Myocyte (in vitro differentiated cells): ENCODE measurements at regions not wholly inside any gene's neighbourhood (a gene's known extent, or its start where the extent isn't known, plus 50 kb on each side); places are given as distances from the start of the nearest gene placed in this dataset.

ENCODE experiments used
- DNase-seq: peaks from one replicate; pipeline ENCODE4 v3.0.0-alpha.2; 2012; ENCODE audit warnings: low read depth

GRCh38 chr10:30121401-30121800 lies 62.0 kb upstream of the JCAD start:
- DNase-seq = no peak

GRCh38 chr10:30118590-30118989 lies 59.2 kb upstream of the JCAD start:
- DNase-seq = no peak

- no peak for DNase-seq
These were observed 58.6 kb upstream of the JCAD start for GRCh38 chr10:30117812-30118501.

- no peak for DNase-seq
These were observed 56.7 kb upstream of the JCAD start for GRCh38 chr10:30116041-30116491.

- no peak for DNase-seq
These were observed 56.2 kb upstream of the JCAD start for GRCh38 chr10:30115626-30115940.

GRCh38 chr10:30114881-30115625 lies 55.7 kb upstream of the JCAD start:
- no peak for DNase-seq

- DNase-seq = no peak
These were observed 55.0 kb upstream of the JCAD start for GRCh38 chr10:30114401-30114800.

- DNase-seq = peak; percentile 89
These were observed 52.1 kb upstream of the JCAD start for GRCh38 chr10:30111340-30112022.
